Right ventricle myocardium inferior (tissue), 1 donor: ENCODE measurements at regions not wholly inside any gene's neighbourhood (a gene's known extent, or its start where the extent isn't known, plus 50 kb on each side); places are given as distances from the start of the nearest gene placed in this dataset.
"Not testable (repeated sequence)": the region's sequence is repeated elsewhere in the genome, so short reads cannot be mapped to it uniquely, and the experiment has no call there.

ENCODE experiments used
- ATAC-seq: fragments of 200-7000 bp; cut with Tn5 transposase; one replicate; pipeline ENCODE4 v1.9.1; 2020; ENCODE audit warnings: mild to moderate bottlenecking, moderate library complexity
- DNase-seq: peaks from one replicate; pipeline ENCODE4 v3.0.0; 2021; ENCODE audit errors: missing footprints
- intact Hi-C: fragments of 100-400 bp; cut with DNase I; formaldehyde crosslinking; loops from one replicate; pipeline ENCODE4 v1.11.0; 2022
- donor health status: DM: no; HTN: yes; CAD: no; lungs with severe emphysema.

DNA sequence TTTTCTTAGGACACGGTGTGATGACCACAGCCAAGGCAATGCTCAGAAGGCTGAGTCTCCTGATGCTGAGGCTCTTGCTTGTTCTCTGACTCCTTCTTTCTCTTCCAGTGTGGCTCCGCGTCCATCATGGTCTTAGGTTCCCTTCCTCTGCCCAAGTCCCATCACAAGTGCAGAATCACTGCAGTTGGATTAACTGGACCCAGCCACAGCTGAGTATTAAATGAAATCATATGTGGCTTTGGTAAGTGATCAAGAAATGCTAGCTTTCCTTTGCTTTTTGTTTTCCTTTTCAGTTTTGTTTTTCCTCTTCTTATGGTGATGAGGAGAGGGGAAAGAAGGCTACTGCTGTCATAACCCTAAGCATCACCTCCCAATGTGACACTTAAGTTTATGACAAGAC, 375.8 kb downstream of the INSIG2 start:
- ATAC-seq (no peak), DNase-seq (no peak)
- intact Hi-C loops: no loop called here

DNA sequence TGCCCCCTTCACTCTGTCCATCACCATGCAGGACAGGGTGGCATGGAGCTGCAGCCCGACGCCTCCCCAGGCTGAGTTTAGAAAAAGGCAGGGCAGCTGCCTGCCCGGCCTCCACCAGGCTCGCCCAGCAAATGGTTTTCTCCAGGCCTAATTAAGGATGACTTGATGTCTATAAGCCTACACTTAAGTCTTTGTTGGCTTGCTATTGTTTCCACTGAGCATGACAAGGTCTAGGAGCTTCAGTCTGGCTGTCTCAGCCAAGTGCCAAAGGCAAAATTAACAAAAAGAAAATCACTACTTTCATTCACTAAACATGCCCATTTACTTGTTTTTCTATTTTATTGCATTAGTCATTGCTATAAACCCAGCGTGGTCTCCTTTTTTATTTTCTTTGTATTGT, 372.2 kb downstream of the INSIG2 start:
- DNase-seq: no peak
- no peak for ATAC-seq
- intact Hi-C loops: no loop called here

DNA sequence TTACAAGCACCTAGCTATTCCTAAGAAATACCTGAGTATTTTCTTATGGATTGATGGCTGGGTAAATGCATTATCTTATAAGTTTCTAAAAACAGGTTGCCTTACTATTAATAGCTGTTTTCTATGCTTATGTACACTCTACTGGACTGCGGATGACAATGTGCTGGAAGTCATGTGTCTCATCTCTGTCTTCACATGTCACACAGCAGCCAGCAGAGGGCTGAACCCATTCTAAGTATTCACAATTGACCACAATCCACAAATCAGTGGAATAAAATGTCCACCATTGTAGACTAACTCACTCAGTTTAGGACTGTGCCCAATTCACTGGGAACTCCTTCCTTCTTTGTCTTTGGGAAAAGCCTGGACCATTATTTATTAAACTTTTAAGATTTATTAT, 371.2 kb downstream of the INSIG2 start:
- intact Hi-C loops: no loop called here
- DNase-seq (no peak), ATAC-seq (no peak)

DNA sequence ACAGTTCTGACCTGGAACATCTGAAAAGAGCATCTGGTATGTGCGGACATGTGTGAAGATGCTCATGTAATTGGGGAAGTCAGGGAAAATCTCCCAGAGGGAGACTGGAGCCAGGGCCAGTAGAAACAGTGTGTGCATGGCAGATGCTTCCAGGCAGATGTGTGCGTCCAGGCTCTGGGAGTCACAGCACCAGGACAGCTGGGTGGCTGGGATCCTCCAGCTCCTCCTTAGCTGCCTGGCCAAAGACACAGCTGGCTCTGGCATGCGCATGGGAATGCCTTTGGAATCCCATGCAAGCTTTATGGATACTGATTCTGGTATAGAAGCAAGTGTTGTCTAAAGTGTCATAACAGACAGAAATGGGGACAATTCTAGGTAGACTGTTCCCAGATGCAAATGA, 369.7 kb downstream of the INSIG2 start:
- DNase-seq (no peak), ATAC-seq (no peak)
- intact Hi-C loops: no loop called here

DNA sequence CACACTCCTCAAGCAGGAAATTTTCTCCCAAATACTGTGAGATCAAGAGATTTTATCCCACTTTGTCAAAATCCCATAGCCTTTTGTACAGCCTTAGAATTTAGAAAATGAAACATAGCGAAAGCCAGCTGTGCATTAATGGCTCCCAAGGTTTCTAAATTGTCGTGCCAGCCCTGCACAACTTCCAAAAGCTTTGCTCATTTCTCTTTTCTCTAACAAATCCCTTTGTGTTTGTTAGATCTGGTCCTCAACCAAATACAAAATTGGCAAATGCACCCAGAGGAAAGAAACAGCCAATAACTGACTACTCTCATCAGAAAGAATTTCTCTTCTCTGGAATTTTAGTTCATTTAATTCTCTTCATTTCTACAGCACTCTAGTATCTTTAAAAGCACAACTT, 361.1 kb downstream of the INSIG2 start:
- DNase-seq (no peak), ATAC-seq (no peak)
- intact Hi-C loops: no loop called here

DNA sequence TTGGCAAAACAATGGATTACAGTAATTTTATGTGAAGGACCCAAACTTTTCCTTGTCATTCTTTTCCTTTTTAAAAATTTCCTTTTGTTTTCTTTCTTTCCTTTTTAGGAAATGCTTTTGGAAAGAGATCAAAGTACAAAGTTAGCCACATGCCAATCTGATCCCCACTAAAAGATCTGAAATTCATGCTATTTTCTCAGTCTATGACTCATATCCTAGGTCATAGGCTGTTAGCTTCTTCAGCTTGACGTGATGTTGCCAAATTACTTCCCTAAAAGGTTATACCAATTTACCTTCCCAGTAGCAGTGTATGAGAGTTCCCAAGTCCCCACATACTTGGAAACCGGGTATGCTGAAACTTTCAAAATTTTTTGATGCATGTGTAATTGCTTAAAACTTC, 355.3 kb downstream of the INSIG2 start:
- DNase-seq: no peak
- intact Hi-C loops: no loop called here

DNA sequence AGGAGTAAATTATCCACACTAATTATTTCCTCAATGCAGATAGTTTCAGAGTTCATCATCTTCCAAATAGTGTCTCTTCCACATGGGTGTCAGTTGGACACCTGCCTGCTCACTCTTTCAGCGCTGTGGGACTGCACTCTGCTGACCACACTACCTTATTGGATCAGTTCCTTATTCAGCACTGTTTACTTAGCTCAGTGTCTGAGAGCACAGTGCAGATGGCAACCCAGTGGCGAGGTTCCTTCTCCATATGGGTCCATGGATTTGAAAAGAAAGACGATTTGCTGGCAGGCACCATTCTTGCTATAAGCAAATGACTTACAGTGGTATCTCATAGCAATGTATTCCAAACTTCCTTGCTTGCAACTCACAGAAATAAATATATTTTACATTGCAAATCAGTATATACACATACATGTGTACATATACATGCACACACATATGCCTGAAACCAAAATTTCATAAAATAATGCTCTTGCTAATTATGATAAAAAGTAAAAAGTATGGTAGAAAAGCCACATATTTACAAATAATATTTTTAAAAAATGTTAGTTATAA, 354.8 kb downstream of the INSIG2 start:
- ATAC-seq (no peak), DNase-seq (no peak)
- intact Hi-C loops: no loop called here

More for the DNA sequence above, 355.3 kb downstream of the INSIG2 start:
- ATAC-seq: no peak

DNA sequence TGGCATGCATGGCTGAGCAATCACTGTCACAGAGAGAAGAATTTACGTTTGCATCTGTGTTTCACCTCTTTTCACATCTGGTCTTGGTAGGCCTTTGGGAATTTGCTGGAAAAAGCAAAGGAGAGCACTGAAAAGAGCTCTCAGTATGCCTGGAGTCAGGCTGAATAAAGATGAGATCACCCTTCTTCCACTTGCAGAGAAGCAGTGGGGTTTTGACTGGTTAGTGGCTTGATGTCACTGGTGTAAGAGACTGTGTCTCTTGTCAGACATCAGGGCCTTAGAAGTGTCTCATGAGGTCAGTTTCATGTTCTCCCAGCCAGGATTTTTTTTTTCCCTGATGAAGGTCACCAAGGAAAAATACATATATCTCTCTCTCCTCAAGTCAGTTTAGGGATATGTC, 353.8 kb downstream of the INSIG2 start:
- no peak for DNase-seq
- intact Hi-C loops: no loop called here
- ATAC-seq: no peak

DNA sequence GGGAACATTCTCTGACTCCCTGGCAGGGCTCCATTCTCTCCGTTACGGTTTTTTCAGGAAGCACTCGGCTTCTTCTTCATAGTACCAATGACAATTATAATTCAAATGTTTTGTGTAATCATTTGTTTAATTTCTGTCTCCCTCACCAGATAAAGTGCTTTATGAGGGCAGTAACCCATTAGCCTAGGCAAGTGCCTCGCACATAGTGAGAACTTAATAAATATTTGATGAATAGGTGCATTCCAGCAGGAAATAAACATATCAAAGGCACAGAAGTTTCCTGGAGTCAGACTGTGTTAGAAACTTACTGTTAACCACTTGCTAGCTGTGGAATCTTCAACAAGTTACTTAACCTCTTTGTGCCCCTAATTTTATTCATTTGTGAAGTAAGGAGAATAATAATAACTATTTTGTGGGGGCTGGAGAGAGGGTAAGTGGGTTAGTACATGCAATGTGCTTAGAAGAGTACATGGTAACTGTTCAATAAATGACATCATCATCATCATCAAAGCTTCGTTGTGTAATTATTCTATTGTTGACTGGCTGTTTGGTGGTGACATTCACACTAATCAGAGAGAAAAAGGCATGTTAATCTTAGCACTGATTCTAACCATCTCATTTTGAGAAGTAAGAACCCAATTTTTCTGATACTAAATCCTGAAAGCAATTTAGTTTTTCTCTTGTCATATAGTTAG, 352.3 kb downstream of the INSIG2 start:
- DNase-seq (no peak), ATAC-seq (no peak)
- intact Hi-C loops: no loop called here

DNA sequence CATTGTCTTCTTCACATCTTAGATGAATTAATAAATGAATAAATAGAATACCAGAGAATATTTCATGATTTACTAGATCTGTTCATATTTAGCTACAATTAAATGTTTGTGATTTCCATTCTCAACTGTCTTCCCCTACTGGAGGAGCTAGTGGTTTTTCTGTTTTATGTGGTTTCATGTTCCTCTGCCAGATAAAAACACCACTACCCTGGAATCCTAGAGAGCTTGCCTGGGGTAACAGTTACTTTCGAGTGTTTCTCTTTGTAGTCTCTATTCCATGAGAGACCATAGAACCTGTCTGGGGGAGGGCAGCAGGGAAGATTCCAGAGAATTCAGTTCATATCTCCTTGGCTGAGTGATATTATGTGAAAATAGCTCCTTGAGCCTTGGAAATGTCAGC, 349.2 kb downstream of the INSIG2 start:
- intact Hi-C loops: no loop called here
- DNase-seq: no peak
- ATAC-seq: no peak

DNA sequence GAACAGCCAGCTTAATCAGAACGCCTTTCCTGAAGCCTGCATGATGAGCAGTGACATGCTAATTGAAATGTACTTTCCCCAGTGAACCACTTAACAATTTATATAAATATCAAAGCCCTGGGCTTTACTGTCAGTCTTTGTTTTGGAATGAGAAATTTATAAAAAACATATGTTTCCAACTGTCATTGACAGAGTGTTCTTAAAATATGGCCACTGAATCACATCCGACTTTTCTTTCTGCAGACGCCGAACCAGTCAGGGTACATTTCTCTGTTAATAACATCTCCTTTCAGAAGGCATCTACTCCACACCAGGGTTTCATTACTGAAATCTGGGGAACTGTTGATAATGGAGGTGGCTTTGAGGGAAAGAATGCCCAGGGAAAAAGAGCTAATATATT, 343.7 kb downstream of the INSIG2 start:
- intact Hi-C loops: no loop called here
- DNase-seq: no peak

DNA sequence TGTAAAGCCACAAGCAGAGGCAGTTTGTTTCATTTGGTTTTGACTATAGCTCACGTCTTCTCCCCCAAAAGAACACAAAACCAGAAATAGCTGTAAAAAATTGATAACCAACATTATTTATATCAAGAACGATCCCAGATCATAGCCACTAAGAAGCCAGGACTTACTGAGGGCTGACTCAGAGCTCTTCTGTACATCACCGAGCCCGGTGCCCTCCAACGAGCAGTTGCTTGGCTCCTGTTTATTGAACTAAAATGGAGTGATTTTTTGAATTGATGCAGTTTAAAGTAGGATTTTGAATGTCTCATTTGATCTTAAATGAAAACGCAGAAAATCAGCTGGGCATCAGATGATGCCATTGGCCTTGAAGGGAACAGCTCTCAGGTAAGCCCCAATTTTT, 343.3 kb downstream of the INSIG2 start:
- DNase-seq: no peak
- intact Hi-C loops: no loop called here
- ATAC-seq: no peak

More for the DNA sequence above, 343.7 kb downstream of the INSIG2 start:
- no peak for ATAC-seq

DNA sequence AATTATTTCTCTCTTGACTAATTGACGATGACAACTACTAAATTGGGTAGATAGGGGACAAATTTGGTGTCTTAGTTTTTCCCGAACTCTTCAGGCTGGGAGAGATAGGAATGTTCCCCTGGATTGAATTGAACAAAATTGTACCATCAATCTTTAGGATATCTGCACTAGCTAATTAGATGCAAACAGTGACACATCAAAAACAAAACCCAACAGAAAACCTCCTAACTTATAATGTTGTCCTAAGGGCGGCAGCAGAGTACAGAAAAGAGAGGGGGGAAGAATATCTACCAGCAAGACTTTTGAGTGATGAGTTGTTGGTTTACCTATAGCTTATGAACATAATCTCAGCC, 342.9 kb downstream of the INSIG2 start:
- no peak for ATAC-seq
- no peak for DNase-seq
- intact Hi-C loops: no loop called here

DNA sequence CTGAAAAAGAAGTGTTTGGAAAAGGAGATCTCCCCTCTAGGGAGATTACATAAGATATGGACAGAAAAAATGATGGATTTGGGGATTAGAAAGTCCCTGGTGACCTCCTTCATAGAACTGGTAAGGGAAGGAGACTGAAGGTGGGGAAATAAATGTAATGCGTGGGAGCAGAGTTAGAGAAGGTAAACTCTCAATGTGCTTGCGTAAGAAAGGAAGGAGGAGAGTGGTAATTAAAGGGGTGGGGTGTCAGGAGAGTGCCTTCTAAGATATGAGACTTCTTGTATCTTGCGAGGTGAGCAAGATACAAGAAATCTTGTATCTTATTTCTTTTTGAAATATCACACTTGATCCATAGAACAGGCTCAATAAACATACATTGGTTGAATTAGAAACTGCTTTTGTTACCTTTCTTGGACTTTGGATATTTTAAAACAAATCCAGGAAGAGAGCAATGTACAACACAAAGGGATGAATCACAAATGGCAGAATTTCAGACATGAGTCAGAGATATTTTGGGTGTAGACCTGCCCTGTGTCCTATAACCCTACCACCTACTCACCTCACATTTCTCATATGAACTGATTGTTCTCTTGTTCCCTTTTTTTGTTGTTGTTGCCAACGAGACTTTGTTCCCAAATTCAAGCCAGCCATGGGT, 342.4 kb downstream of the INSIG2 start:
- ATAC-seq (no peak), DNase-seq (no peak)
- intact Hi-C loops: no loop called here

DNA sequence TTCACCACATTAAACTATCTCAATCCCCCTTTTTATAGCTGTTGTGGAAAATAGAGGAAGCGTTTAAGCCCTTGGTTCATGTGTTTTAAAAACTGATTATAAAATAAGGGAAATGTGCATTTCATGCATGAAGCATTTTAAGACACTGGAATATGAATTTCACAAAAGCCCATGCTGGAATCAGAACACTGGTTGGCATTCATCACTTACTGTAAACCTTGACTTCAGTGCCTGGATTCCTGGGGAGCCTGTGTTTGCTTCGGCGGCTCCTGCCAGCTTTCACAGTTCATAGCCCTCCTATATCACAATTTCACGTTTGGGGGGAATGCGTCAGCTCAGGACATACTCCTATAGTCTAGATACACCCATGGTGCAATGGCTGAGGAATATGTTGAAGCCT, 336.9 kb downstream of the INSIG2 start:
- intact Hi-C loops: no loop called here
- DNase-seq (no peak), ATAC-seq (no peak)

DNA sequence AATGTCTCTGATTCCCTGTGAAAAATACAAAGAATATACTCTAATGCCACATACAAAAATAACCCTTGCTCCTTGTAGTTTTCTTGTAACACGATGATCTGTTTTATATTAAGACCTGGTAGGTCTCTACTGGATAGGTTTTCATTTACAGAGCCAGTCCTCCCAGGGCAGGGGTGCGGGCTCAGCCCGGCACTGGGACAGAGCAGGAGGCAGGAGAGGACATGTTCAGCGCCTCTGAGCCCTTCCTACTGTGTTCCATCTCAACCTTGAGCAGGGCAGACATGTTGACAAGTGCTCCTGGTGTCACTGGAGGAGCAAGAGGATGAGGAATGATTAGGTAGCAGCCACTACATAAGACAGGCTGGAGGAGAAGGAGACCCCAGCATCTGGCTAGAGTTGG, 335.5 kb downstream of the INSIG2 start:
- no peak for ATAC-seq
- intact Hi-C loops: no loop called here

DNA sequence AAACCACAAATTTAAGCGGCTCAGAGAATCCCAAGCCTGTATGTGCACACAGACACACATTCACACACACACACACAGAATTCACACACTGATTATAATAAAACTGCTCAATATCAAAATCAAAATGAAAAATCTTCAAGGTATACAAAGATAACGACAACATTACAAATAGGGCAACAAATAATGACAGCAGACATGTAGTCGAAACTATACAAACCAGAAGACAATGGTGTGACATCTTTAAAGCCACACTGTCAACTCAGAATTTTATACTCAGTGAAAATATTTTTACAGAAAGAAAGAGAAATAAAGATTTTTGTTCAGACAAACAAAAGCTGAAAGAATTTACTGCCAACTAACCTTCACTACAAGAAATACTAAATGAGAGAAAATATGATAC, 333.4 kb downstream of the INSIG2 start:
- intact Hi-C loops: no loop called here
- ATAC-seq (no peak), DNase-seq (no peak)

More for the DNA sequence above, 335.5 kb downstream of the INSIG2 start:
- DNase-seq: no peak

DNA sequence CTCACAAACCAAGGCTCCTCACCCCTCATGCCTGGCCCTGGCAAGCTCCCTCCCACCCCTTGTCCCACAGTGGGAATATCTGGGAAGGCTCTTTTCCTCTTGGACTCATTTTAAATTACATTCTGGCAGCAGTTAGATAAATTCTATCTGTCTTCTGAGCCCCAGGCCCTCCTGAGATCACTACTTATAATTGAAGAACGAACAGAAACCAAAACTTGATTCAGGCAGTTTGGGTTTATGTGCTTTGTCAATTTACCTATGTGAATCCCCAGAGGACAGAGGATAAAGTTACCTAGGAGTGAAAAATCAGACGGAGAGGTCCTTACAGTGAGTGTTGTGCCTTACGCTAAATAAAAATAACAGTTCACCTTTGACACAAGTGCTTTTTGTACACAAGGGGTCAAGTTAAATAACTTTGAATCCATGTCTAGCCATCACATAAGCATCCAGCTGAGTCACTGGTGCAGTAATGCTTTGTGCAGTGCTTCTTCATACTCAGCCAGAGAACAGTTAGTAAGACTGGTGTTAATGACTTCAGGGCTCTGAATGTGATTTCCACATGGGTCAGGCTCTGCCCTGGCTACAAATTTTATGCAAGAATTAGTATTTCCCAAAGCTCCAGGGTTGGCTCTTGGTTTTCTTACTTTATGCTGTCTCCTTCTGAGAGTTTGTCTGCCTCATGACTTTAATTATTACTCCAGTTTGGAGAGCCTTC, 329.3 kb downstream of the INSIG2 start:
- ATAC-seq (no peak), DNase-seq (no peak)
- intact Hi-C loops: no loop called here

DNA sequence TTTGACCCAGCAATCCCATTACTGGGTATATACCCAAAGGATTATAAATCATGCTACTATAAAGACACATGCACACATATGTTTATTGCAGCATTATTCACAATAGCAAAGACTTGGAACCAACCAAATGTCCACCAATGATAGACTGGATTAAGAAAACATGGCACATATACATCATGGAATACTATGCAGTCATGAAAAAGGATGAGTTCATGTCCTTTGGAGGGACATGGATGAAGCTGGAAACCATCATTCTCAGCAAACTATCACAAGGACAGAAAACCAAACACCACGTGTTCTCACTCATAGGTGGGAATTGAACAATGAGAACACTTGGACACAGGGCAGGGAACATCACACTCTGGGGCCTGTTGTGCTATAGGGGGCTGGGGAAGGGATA, 326.9 kb downstream of the INSIG2 start:
- intact Hi-C loops, DNase-seq, ATAC-seq: not testable (repeated sequence)
